ENCODE measurements at regions not wholly inside any gene's neighbourhood (a gene's known extent, or its start where the extent isn't known, plus 50 kb on each side); places are given as distances from the start of the nearest gene placed in this dataset.

- Histone ChIP-seq H3K9me3 (ENCODE audit: low read length) (no peaks in the 10 kb centered on the region), H3K9ac (ENCODE audit: low read length) (no peak overlapping the region), H4K20me1 (ENCODE audit: low read length) (no peaks in the 10 kb centered on the region), H3K4me1 (ENCODE audit: insufficient read depth, low read length) (no peaks in the 10 kb centered on the region), H3K79me2 (ENCODE audit: low read length) (no peaks in the 10 kb centered on the region), H3K4me3 (ENCODE audit: low read length) (no peak overlapping the region), H3K27me3 (ENCODE audit: low read length) (no peaks in the 10 kb centered on the region), H3K9me2 (replicated peaks; ENCODE audit: low read length) (no peaks in the 10 kb centered on the region), H3K36me3 (ENCODE audit: low read depth, low read length) (no peaks in the 10 kb centered on the region), H3K27ac (ENCODE audit: low read length) (no peak overlapping the region), H3F3A (ENCODE audit: low read length, unreplicated experiment) (no peaks in the 10 kb centered on the region), H3K4me2 (ENCODE audit: low read length) (no peak overlapping the region), H2AFZ (ENCODE audit: low read length) (no peak overlapping the region)
- no peak for DNase-seq
- no peak for ATAC-seq
- ChIA-PET POLR2A (ENCODE audit: unreplicated experiment) (no interaction called here), CTCF (no interaction called here)
- intact Hi-C loops (cut with micrococcal nuclease) = no loop called here
- TF ChIP-seq CTCF (conservative IDR thresholded peaks at IDR 0.05; ENCODE audit: low read depth, low read length) = no peak
- TF ChIP-seq EZH2 (IDR thresholded peaks at IDR 0.05; ENCODE audit: low read length, unreplicated experiment) = no peak
- TF ChIP-seq EZH2phosphoT487 (IDR thresholded peaks at IDR 0.05; ENCODE audit: borderline replicate concordance, low read length) = no peak
- no TSS peak for BruUV-seq (replicated peaks)
Measured at GRCh38 chr15:46766021-46766420, 951.3 kb upstream of the SEMA6D start.

DNA sequence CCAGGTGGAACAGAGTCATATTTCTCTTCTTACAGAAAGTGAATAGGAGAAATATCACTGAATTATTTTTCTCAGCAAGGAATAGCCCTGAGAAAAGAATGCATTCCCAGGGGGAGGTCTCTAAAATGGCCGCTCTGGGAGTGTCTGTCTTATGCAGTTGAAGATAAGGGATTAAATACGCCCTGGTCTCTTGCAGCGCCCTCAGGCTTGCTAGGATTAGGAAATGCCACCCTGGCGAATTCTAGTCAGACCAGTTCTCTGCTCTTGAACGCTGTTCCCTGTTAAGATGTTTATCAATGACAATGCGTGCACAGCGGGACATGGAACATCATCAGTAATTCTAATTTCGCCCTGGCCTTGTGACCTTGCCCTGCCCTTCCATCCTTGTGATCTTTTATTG is 949.0 kb upstream of the SEMA6D start:
- no peak overlapping the region for H3K4me2 ChIP-seq (ENCODE audit: low read length)
- ATAC-seq (no peak), DNase-seq (no peak)
- ChIA-PET CTCF (no interaction called here), POLR2A (ENCODE audit: unreplicated experiment) (no interaction called here)
- H3K27ac ChIP-seq (ENCODE audit: low read length) = no peak overlapping the region
- TF ChIP-seq EZH2 (IDR thresholded peaks at IDR 0.05; ENCODE audit: low read length, unreplicated experiment) (no peak), EZH2phosphoT487 (IDR thresholded peaks at IDR 0.05; ENCODE audit: borderline replicate concordance, low read length) (no peak), CTCF (conservative IDR thresholded peaks at IDR 0.05; ENCODE audit: low read depth, low read length) (no peak)
- no peaks in the 10 kb centered on the region for H3K36me3 ChIP-seq (ENCODE audit: low read depth, low read length)
- BruUV-seq (replicated peaks) = no TSS peak
- H3K9me3 ChIP-seq (ENCODE audit: low read length) = no peaks in the 10 kb centered on the region
- no peaks in the 10 kb centered on the region for H3K27me3 ChIP-seq (ENCODE audit: low read length)
- H3K9me2 ChIP-seq (replicated peaks; ENCODE audit: low read length) = no peaks in the 10 kb centered on the region
- no peak overlapping the region for H2AFZ ChIP-seq (ENCODE audit: low read length)
- intact Hi-C loops (cut with micrococcal nuclease) = no loop called here
- no peak overlapping the region for H3K4me3 ChIP-seq (ENCODE audit: low read length)
- H3K9ac ChIP-seq (ENCODE audit: low read length) = no peak overlapping the region
- no peaks in the 10 kb centered on the region for H3F3A ChIP-seq (ENCODE audit: low read length, unreplicated experiment)
- H3K4me1 ChIP-seq (ENCODE audit: insufficient read depth, low read length) = no peaks in the 10 kb centered on the region
- H3K79me2 ChIP-seq (ENCODE audit: low read length) = no peaks in the 10 kb centered on the region
- H4K20me1 ChIP-seq (ENCODE audit: low read length) = no peaks in the 10 kb centered on the region

GRCh38 chr15:46773016-46773415 is 944.3 kb upstream of the SEMA6D start:
- POLR2A ChIA-PET (ENCODE audit: unreplicated experiment) = no interaction called here
- DNase-seq = no peak

More at GRCh38 chr15:46773016-46773415, 944.3 kb upstream of the SEMA6D start:
- no peaks in the 10 kb centered on the region for H3K36me3 ChIP-seq (ENCODE audit: low read depth, low read length)
- no peaks in the 10 kb centered on the region for H3F3A ChIP-seq (ENCODE audit: low read length, unreplicated experiment)
- no peaks in the 10 kb centered on the region for H3K79me2 ChIP-seq (ENCODE audit: low read length)
- TF ChIP-seq CTCF (conservative IDR thresholded peaks at IDR 0.05; ENCODE audit: low read depth, low read length) (no peak), EZH2 (IDR thresholded peaks at IDR 0.05; ENCODE audit: low read length, unreplicated experiment) (no peak), EZH2phosphoT487 (IDR thresholded peaks at IDR 0.05; ENCODE audit: borderline replicate concordance, low read length) (no peak)
- H3K27me3 ChIP-seq (ENCODE audit: low read length) = no peaks in the 10 kb centered on the region
- no peaks in the 10 kb centered on the region for H4K20me1 ChIP-seq (ENCODE audit: low read length)
- intact Hi-C loops (cut with micrococcal nuclease) = no loop called here
- no TSS peak for BruUV-seq (replicated peaks)
- no peaks in the 10 kb centered on the region for H3K9me2 ChIP-seq (replicated peaks; ENCODE audit: low read length)
- ATAC-seq = no peak
- no peaks in the 10 kb centered on the region for H3K9me3 ChIP-seq (ENCODE audit: low read length)
- H2AFZ ChIP-seq (ENCODE audit: low read length) = no peak overlapping the region
- CTCF ChIA-PET = no interaction called here
- H3K27ac ChIP-seq (ENCODE audit: low read length) = no peak overlapping the region
- no peak overlapping the region for H3K4me3 ChIP-seq (ENCODE audit: low read length)
- H3K9ac ChIP-seq (ENCODE audit: low read length) = no peak overlapping the region
- no peak overlapping the region for H3K4me2 ChIP-seq (ENCODE audit: low read length)
- H3K4me1 ChIP-seq (ENCODE audit: insufficient read depth, low read length) = no peaks in the 10 kb centered on the region

Data from PC-3 (cell line).